ENCODE measurements at regions not wholly inside any gene's neighbourhood (a gene's known extent, or its start where the extent isn't known, plus 50 kb on each side); places are given as distances from the start of the nearest gene placed in this dataset.

- Histone ChIP-seq H3K79me2 (ENCODE audit: insufficient read depth, low read length) (no peaks in the 10 kb centered on the region), H3K36me3 (replicated peaks in 1 of 2; ENCODE audit: control insufficient read depth in 1 of 2, insufficient read depth in 2 of 2, low read length in 2 of 2) (no peaks in the 10 kb centered on the region), H3K9ac (ENCODE audit: insufficient read depth, low read length, poor library complexity, severe bottlenecking) (no peak overlapping the region), H3K27ac (ENCODE audit: low read depth in 1 of 2, low read length in 2 of 2) (no peak overlapping the region), H2AFZ (ENCODE audit: insufficient read depth, low read depth, low read length, poor library complexity, severe bottlenecking) (no peak overlapping the region), H3K27me3 (ENCODE audit: control insufficient read depth in 2 of 2, insufficient read depth in 2 of 2, low read length in 2 of 2) (no peaks in the 10 kb centered on the region), H3K4me2 (replicated peaks; ENCODE audit: extremely low read depth, low read length, poor library complexity, severe bottlenecking) (no peak overlapping the region), H3K9me3 (replicated peaks in 1 of 2; ENCODE audit: control insufficient read depth in 1 of 2, insufficient read depth in 1 of 2, low read length in 2 of 2) (no peaks in the 10 kb centered on the region), H3K4me1 (ENCODE audit: control insufficient read depth in 1 of 2, insufficient read depth in 2 of 2, low read length in 2 of 2) (no peaks in the 10 kb centered on the region), H4K20me1 (ENCODE audit: insufficient read depth, low read length) (no peaks in the 10 kb centered on the region), H3K4me3 (replicated peaks in 1 of 3; ENCODE audit: low read depth in 2 of 3, low read length in 3 of 3) (no peak overlapping the region)
- Mint-ChIP-seq H3K36me3 (no peaks in the 10 kb centered on the region), H3K9me3 (peaks cover 0 to 5% (median 0%) of the 10 kb centered on the region in 7 donors), H3K27ac (no peak overlapping the region), H3K4me3 (no peak overlapping the region), H3K4me1 (no peaks in the 10 kb centered on the region), H3K27me3 (ENCODE audit: low read depth in 3 of 3) (peaks cover 0 to 2% (median 0%) of the 10 kb centered on the region in 3 donors)
- no peak for DNase-seq
- intact Hi-C loops (cut with micrococcal nuclease), result no loop called here
- no peak for TF ChIP-seq CTCF (IDR thresholded peaks at IDR 0.05)
- WGBS (ENCODE audit: insufficient coverage), result no CpG with 5 or more reads among the region's 1 CpG
Observed at GRCh38 chr12:63353559-63353958, 202.6 kb upstream of the AVPR1A start.

- Mint-ChIP-seq H3K4me3 (no peak overlapping the region), H3K4me1 (no peaks in the 10 kb centered on the region), H3K36me3 (no peaks in the 10 kb centered on the region), H3K27ac (no peak overlapping the region), H3K27me3 (ENCODE audit: low read depth in 3 of 3) (peaks cover 0 to 2% (median 0%) of the 10 kb centered on the region in 3 donors), H3K9me3 (peaks cover 0 to 4% (median 0%) of the 10 kb centered on the region in 7 donors)
- Histone ChIP-seq H3K9ac (ENCODE audit: insufficient read depth, low read length, poor library complexity, severe bottlenecking) (no peak overlapping the region), H3K4me2 (replicated peaks; ENCODE audit: extremely low read depth, low read length, poor library complexity, severe bottlenecking) (no peak overlapping the region), H3K4me3 (replicated peaks in 1 of 3; ENCODE audit: low read depth in 2 of 3, low read length in 3 of 3) (no peak overlapping the region), H2AFZ (ENCODE audit: insufficient read depth, low read depth, low read length, poor library complexity, severe bottlenecking) (no peak overlapping the region), H3K9me3 (replicated peaks in 1 of 2; ENCODE audit: control insufficient read depth in 1 of 2, insufficient read depth in 1 of 2, low read length in 2 of 2) (no peaks in the 10 kb centered on the region), H3K27ac (ENCODE audit: low read depth in 1 of 2, low read length in 2 of 2) (no peak overlapping the region), H3K36me3 (replicated peaks in 1 of 2; ENCODE audit: control insufficient read depth in 1 of 2, insufficient read depth in 2 of 2, low read length in 2 of 2) (no peaks in the 10 kb centered on the region), H3K27me3 (ENCODE audit: control insufficient read depth in 2 of 2, insufficient read depth in 2 of 2, low read length in 2 of 2) (no peaks in the 10 kb centered on the region), H4K20me1 (ENCODE audit: insufficient read depth, low read length) (no peaks in the 10 kb centered on the region), H3K79me2 (ENCODE audit: insufficient read depth, low read length) (no peaks in the 10 kb centered on the region), H3K4me1 (ENCODE audit: control insufficient read depth in 1 of 2, insufficient read depth in 2 of 2, low read length in 2 of 2) (no peaks in the 10 kb centered on the region)
- no peak for TF ChIP-seq CTCF (IDR thresholded peaks at IDR 0.05)
- DNase-seq, result no peak
- WGBS (ENCODE audit: insufficient coverage), result no CpG with 5 or more reads among the region's 3 CpGs
- intact Hi-C loops (cut with micrococcal nuclease), result no loop called here
Observed at GRCh38 chr12:63351370-63351769, 200.4 kb upstream of the AVPR1A start.
